Activated CD4-positive, alpha-beta T cell treated with anti-CD3 and anti-CD28 coated beads, Interleukin-2, Interleukin-4, amounts not matched to agents 100 ng/mL and 50 ng/mL, durations not matched to agents 16 hours and 8 hours (primary cell): ENCODE measurements at regions not wholly inside any gene's neighbourhood (a gene's known extent, or its start where the extent isn't known, plus 50 kb on each side); places are given as distances from the start of the nearest gene placed in this dataset.
"Not testable (repeated sequence)": the region's sequence is repeated elsewhere in the genome, so short reads cannot be mapped to it uniquely, and the experiment has no call there.

ENCODE experiments used
- DNase-seq: peaks from one replicate; pipeline ENCODE4 v3.0.0-alpha.2; 2020; ENCODE audit warnings: low spot score

DNA sequence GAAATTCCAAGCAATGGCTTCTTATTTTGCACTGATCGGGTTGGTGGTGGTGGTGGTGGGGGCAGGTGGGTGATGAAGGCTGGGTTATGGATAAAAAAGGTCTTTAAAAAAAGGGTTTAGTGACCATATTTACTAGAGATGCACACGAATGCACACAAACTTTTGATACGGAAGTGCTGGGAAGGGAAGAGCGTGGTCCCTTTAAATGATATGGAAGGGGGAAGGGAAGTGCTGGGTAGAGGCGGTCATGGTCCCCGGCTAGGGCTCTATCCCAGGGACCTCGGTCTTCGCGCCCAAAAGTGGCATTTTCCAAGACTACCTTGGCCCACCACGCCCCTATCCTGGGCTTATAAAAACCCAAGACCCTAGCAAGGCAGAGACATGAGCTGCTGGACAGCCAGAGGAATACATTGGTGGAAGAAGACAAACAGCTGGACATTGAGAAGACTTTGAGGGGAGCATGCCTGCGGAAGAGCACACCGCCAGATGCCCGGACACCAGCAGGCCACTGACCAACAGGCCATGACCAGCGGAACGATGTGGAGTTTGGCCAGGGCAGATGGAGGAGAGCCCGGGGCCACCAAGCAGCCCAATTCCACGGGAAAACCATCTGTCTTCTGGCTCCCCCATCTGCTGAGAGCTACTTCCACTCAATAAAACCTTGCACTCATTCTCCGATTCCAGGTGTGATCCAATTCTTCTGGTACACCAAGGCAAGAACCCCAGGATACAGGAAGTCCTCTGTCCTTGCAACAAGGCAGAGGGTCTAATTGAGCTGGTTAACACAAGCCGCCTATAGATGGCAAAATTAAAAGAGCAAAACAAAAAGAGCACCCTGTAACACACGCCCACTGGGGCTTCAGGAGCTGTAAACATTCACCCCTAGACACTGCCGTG lies 1720.2 kb downstream of the MRPL39 start:
- no peak for DNase-seq

DNA sequence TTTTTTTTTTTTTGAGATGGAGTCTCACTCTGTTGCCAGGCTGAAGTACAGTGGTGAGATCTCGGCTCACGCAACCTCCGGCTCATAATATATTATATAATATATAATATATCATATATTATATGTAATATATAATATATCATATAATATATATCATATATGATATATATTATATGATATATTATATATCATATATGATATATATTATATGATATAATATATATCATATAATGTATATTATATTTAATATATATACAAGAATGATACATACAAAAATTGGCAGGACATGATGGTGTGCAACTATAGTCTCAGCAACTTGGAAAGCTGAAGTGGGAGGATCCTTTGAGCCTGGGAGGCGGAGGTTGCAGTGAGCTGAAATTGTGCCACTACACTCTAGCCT lies 1725.5 kb downstream of the MRPL39 start:
- no peak for DNase-seq

DNA sequence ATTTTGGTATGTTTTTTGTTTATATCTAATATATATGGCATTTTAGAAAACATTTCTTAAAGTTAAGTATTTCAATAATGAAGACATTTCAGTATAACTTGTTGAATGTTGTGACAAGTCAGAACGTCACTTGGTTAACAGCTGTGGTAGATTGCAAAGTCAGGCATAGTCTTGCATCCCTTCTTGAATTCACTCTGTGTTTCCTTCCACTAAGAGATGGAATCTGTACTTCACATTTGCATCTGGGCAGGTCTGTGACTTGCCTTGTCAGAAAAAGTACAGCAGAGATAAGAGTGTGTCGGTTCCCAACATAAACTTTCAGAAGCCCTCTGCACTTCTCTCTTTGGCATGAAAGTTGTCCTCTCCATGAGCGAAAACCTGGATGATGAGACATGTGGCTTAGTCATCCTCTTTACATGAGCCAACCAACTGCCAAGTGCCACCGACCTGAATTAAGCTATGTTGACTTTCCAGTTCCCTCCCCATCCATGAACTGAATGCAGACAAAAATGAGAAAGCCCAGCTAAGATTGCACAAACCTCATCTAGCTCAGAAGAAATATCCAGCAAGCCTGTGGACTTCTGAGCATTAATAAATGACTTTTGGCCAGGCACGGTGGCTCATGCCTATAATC lies 1730.2 kb downstream of the MRPL39 start:
- no peak for DNase-seq

DNA sequence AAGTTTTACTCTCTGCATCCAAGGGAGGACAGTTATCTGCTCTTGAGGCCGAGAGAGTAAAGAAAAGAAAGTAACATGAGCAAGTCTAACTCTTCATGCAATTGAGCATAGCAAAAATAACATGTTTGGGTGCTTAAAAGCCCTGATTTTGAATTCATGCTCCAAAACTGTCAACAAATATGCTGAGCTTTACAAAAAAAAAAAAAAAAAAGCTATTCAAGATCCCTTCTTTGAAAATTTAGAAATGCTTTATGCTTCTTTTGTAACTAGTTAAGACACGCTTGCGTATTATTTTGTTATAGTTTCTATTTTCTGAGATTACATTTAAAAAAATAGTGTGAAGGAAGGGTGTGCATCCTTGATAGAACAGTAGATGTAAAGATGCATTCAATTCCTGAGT lies 1733.0 kb downstream of the MRPL39 start:
- DNase-seq, result no peak

DNA sequence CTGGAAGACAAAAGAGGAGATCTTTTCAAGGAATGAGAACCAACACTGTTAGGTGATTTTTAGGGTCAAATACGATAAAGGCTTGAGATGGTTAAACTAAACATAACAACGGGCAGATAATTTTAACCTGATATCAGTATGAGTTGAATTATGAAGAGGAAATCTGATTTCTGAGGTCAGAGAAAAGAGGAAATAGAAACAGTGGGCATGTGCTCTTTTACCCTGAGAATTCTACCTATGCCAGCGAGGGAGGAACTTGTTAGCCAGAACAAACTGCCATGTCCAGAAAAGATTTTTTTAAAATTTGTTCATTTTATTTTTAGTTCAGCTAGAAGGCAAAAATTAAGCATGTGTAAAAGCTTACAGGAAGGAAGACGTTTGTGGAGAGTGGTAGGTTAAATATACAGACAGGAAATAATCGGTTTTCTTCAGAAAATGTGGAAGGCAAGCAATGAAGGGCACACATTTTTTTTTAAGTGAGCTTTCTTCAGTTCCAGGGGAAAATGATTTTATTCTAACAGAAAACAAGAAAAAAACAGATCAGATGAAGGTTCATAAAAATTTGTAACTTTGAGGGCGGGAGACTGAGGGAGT lies 1745.3 kb downstream of the MRPL39 start:
- no peak for DNase-seq

DNA sequence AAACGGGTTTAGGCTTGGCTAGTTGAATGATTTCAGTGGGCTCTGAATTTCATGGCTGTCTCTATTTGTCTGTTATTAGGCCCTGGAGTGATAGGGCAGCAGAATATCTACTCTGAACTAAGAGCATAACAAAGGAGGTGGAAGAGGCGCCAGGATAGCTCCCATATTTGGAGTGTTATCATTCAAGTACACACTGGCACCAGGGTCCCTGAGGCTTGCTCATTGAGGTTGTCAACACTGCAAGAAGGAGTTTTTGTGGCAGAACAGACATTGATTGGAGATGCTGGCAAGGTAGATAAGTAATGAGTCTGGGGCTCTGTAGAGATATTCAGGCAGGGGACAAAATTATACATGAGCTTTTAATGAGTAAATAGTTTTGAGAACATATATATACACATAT lies 1748.4 kb downstream of the MRPL39 start:
- DNase-seq, result no peak

DNA sequence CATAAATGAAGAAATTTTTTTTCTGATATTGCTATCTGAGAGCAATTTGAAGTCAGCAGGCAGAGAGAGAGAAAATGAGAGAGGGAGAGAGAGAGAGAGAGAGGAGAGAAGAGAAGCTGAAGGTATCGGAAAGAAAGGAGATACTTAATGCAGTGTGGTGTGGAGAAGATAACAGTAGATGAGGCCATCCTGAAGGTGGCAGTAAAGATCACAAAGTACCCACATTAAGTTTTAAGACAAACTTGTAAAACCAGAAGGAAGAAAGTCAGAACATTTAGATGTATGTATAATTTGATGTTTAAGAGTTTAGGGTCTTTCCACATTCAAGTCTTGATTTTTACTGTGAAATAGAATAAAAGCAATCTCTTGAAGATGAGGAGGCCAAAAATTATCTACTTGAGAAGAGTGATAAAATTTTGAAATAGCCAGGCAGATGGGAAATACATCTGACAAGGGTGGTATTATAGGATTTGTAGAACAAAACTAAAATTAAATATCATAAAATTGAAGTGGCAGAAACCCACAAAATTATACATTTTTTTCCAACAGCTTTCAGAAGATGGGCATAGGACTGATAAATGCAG lies 1753.4 kb downstream of the MRPL39 start:
- DNase-seq, result peak; percentile 22

DNA sequence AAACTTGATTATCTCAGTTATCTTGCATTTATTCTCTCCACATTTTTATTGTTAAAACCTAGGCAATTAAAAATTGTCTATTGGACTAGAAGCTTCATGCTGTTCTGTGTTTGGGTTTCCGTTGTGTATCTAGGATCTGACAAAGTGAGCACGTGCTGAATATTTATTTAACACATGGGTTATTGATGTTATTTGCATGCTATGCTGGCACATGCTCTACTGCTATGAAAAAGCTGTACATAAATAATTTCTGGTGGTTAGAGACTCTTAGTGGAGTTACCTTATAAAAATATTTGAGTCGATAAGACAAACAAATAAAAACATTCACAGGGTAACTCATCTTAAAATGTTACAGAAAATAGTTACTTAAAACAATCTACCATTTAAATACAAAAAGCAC lies 1769.7 kb downstream of the MRPL39 start:
- no peak for DNase-seq

DNA sequence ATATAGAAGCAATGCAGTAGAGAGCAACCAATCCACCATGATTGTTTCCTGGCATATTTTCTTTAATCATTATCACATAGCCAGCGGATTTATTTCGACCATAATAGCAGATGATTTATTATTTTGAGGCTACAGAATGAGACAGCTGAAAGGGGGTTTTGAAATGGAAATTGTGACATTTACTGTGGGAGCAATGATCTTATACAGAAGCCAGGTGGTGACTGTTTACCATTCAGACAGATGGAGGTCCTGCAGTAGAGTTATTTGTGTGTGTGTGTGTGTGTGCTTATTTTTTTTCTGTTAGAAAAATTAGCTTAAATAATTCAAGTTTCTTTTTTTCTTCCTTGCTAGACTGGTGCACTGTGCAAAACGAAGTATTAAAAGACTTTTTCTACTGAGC lies 1784.5 kb downstream of the MRPL39 start:
- DNase-seq, result no peak

DNA sequence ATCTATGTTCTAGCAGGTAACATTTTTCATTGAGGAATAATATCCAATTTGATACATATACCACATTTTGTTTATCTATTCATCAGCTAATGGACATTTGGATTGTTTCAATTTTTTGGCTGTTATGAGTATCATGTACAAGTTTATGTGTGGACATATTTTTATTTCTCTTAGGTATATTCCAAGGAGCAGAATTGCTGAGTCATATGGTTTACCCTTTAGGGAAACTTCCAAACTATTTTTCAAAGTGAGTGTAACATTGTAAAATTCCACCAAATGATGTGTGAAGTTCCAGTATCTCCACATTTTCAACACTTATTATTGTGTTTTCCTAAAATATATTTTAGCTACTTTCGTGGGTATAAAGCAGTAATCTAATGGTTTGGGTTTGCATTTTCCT lies 1789.9 kb downstream of the MRPL39 start:
- DNase-seq, result no peak

DNA sequence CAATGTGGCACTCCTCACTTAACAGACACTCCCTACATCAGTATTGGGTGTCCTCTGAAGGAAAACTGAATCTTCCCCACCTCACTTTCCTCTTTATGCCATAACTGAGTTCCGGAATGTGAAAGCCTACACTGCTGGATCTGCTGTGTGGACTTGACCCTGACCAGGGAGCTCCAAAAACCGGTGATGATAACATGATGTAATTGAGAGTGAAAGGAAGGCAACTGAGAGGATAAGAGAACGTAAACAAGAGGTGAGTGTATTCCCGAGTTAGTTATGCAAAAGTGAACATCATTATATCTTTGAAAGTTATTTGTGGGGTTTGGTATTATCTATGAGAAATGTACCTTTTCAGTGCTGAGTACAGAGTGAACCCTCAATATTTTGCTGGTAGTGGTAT lies 1794.8 kb downstream of the MRPL39 start:
- no peak for DNase-seq

DNA sequence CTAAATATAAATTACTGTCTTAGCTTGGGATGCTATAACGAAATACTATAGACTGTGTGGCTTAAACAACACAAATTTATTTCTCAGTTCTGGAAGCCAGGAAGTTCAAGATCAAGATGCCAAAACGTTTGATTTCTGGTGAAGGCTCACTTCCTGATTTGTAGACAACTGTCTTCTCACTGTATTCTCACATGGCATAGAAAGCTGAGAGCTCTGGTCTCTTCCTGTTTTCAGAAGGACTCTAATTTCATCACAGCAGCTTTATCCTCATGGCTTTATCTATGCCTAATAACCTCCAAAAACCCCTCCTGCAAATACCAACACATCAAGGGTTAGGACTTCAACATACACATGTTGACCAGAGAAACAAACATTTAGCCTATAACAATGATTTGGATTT lies 1795.5 kb downstream of the MRPL39 start:
- DNase-seq, result no peak

DNA sequence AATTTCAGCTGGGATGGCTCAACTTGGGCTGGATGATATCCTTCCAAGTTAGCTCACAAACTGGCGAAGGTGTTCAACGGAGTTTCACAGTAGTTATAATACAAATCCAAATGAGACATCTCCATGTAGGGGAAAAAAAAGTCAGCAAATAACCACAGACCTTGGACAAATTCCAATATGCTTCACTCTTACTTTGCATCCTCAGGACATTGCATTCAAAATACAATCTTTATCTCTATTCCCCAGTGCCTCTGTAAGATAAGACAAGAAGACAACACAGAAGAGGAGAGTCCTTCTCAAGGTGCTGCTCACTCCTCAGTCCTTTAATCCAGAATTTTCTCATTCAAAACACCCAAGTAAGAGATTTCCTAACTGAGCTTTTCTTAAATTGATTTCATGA lies 1797.7 kb downstream of the MRPL39 start:
- DNase-seq, result no peak

DNA sequence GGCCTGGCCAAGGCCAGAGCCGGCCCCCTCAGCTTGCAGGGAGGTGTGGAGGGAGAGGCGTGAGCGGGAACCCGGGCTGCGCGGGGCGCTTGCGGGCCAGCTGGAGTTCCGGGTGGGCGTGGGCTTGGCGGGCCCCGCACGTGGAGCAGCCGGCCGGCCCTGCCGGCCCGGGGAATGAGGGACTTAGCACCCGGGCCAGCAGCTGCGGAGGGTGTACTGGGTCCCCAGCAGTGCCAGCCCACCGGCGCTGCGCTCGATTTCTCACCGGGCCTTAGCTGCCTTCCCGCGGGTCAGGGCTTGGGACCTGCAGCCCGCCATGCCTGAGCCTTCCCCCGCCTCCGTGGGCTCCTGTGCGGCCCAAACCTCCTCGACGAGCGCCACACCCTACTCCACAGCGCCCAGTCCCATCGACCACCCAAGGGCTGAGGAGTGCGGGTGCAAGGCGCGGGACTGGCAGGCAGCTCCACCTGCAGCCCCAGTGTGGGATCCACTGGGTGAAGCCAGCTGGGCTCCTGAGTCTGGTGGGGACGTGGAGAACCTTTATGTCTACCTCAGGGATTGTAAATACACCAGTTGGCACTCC lies 1800.2 kb downstream of the MRPL39 start:
- DNase-seq, result not testable (repeated sequence)

DNA sequence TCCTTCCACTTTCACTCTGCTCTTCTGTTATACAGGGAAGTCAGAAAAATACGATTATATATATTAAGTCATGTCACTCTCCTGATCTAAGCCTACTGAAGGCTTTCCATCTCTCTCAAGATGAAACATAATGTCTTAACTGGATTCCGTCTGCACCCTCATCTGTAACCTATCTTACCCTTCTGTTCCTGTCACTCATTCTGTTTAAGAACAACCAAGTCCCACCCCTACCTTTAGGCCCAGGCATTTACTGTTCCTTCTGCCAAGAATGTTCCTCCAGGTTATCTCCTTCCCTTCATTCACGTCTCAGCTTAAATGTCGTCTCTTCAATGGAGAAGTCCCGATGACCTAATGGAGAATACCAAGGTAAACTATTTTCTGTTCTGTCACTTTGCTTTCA lies 1802.4 kb downstream of the MRPL39 start:
- DNase-seq, result no peak

DNA sequence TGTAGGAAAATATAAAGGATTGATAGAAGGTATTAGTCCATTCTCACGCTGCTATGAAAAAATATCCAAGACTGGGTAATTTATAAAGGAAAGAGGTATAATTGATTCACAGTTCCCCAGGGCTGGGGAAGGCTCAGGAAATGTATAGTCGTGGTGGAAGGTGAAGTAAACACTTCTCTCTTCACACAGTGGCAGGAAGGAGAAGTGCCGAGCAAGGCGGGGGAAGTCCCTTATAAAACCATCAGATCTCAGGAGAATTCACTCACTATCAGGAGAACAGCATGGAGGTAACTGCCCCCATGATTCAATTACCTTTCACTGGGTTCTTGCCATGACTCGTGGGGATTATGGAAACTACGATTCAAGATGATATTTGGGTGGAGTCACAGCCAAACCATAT lies 1806.0 kb downstream of the MRPL39 start:
- no peak for DNase-seq

DNA sequence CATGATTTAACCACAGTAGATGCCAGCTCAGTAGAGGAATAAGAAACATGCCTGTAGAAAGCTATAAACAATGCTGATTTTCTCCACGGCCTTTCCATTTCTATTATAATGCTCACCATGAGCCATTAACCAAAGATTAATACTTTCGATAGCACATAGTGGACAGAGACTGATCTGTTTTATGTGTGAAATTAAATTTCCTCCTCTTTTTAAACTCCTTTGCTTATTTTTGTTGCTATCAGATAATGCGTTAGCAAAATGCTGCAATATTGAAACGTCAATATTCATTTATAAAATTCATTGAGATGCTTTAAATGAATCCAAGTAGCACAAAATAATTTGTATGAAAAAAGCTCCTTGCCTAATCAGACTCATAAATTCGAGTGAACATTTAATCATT lies 1807.9 kb downstream of the MRPL39 start:
- DNase-seq, result no peak

DNA sequence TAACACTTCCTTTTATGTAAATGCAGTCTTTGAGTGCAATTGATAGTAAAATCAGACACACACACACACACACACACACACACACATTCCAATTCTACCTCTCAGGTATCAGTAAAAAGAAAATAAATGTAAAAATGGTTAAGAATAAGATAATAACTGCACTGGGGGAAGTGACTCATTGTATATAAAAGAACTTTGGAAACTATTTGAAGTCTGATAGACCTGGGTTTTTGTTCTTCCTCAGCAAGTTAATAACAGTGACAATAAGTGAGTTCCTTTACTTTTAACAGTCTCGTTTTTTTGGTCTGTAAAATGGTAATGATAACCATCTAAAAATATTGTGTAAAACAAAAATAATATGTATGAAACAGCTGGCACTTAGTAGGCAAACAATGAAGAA lies 1815.0 kb downstream of the MRPL39 start:
- DNase-seq, result no peak

DNA sequence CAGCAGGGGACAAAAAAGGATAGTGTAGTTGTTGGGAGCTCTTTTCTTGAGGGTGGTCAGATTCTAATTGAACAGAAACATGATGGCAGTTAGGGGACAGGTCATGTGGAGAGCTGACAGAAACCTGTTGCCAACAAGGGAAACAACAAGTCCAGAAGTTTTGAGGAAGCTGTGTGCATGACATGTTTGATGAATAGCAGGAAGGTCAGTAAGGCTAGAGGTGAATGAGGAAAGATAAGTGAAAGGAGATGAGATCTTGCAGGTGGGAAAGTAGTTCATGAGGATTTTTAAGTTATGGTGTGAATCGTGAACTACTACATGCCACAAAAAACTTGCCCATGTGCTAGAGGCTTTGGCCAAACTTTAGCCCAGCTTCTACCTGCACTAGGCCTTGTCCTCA lies 1817.4 kb downstream of the MRPL39 start:
- no peak for DNase-seq

DNA sequence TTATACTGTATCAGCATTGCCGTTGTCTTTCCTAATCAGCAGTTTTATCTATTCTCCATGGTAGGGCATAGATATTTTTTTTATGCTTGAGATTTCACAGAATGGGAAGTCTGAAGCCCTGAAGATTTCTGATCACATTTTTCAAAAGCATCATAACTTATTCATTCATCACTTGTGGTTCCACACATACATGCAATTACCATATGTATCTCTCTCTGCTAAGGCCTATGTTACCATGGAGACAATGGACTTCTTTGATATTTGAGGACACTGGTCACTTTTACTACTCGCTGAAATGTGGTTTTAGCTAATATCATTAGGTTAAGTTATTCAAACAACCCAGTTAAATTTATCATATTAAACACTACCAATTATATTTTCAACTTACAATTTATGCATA lies 1827.0 kb downstream of the MRPL39 start:
- DNase-seq, result no peak

DNA sequence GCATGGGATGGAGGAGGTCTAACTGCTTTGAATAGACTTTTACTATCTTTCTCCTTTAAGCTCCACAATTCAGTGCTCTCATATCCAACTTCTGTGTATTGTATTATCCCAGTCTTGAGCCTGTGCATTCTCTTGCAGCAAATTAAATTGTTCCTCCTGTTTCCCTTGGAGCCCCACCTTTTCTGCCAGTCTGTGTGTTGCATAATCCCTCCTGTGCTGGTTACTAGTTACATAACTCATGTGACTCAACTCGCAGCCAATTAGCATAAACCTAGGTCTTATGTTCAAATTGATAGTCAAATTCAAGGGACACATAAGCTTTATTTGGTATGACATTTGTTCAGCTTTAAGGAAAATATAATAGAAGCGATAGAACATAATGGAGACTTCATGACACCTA lies 1863.5 kb downstream of the MRPL39 start:
- DNase-seq, result no peak

DNA sequence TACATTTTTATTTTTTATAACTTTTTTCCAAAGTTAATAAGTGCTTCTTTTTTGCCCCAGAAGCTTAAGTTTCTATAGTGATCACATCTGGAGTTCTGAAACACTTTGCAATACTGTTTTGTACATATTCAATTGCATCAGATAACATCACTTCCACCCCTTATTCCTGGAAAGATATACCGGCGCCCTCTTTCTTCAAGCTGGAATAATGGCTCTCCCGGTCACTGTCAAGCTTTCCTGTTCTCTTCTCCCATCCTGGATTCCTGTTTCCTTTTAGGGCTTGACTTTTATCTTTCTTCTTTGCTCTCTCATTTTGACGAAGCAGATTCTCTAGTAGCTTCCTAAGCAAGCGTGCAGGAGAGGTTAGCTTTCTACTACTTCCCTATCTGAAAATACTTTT lies 1866.8 kb downstream of the MRPL39 start:
- no peak for DNase-seq

DNA sequence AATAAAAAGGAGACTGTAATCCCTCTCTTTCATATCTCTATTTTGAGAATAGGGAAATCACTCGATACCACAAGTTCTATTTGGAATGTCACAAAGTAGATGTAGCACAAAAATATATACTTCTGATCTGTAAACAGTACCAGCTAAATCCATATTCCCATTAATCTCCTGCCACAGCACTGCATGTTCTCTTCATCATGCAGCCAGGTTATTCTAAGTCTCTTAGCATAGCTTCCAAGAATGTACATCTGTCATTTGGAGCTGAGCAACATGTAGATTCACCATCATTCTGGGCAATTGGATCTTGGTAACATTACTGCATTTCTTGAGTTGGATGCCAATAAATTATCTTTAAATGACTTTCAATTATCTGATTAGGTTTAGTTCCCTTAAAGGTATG lies 1874.5 kb downstream of the MRPL39 start:
- DNase-seq, result no peak
